ENCODE measurements at regions not wholly inside any gene's neighbourhood (a gene's known extent, or its start where the extent isn't known, plus 50 kb on each side); places are given as distances from the start of the nearest gene placed in this dataset.

DNA sequence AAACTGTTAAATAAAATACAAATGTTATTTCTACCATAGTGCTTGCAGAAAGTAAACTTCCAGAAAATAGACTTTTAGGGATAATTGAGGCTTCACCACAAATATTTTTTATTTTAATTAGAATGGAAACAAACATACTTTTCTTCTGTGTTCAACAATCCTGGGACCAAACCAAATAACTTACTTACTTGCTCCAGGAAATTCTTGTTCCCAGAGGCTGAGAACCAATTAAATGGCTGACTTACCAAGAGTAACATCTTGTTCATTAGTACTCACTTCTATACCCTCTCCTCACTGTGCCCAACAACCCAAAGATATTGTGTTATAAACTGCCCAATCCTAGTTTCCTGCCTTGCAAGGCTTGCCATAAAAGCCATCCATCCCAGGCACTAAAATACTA is 172.2 kb upstream of the PFN2 start:
- TF ChIP-seq, protein P1, sequence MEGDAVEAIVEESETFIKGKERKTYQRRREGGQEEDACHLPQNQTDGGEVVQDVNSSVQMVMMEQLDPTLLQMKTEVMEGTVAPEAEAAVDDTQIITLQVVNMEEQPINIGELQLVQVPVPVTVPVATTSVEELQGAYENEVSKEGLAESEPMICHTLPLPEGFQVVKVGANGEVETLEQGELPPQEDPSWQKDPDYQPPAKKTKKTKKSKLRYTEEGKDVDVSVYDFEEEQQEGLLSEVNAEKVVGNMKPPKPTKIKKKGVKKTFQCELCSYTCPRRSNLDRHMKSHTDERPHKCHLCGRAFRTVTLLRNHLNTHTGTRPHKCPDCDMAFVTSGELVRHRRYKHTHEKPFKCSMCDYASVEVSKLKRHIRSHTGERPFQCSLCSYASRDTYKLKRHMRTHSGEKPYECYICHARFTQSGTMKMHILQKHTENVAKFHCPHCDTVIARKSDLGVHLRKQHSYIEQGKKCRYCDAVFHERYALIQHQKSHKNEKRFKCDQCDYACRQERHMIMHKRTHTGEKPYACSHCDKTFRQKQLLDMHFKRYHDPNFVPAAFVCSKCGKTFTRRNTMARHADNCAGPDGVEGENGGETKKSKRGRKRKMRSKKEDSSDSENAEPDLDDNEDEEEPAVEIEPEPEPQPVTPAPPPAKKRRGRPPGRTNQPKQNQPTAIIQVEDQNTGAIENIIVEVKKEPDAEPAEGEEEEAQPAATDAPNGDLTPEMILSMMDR (IDR thresholded peaks at IDR 0.05) = no peak
- TF ChIP-seq RCOR1 (IDR thresholded peaks at IDR 0.05; ENCODE audit: low read depth, low read length) = no peak
- TF ChIP-seq POLR2A (IDR thresholded peaks at IDR 0.05; ENCODE audit: low read length) = no peak
- TF ChIP-seq HDAC2 (IDR thresholded peaks at IDR 0.05) = no peak
- TF ChIP-seq CHD2 (IDR thresholded peaks at IDR 0.05; ENCODE audit: low read length, partially characterized antibody) = no peak
- no peak for TF ChIP-seq RFX5 (IDR thresholded peaks at IDR 0.05)
- TF ChIP-seq MYC (IDR thresholded peaks at IDR 0.05; ENCODE audit: borderline replicate concordance, low read length) = no peak
- no peak for TF ChIP-seq MAZ (IDR thresholded peaks at IDR 0.05; ENCODE audit: borderline replicate concordance, low read depth, low read length)
- no peak for TF ChIP-seq RNF2 (IDR thresholded peaks at IDR 0.05; ENCODE audit: borderline replicate concordance, low read depth)
- no peak for TF ChIP-seq SMC3 (IDR thresholded peaks at IDR 0.05)
- no peak for TF ChIP-seq CEBPB (IDR thresholded peaks at IDR 0.05)
- no peak for TF ChIP-seq BHLHE40 (IDR thresholded peaks at IDR 0.05; ENCODE audit: low read depth, low read length)

Measured in A549 (cell line).